GM04504 (cell line): ENCODE measurements at regions not wholly inside any gene's neighbourhood (a gene's known extent, or its start where the extent isn't known, plus 50 kb on each side); places are given as distances from the start of the nearest gene placed in this dataset.
"Not testable (repeated sequence)": the region's sequence is repeated elsewhere in the genome, so short reads cannot be mapped to it uniquely, and the experiment has no call there.

ENCODE experiments used
- DNase-seq: peaks from one replicate; pipeline ENCODE4 v3.0.0-alpha.2; 2012; ENCODE audit warnings: low read depth

GRCh38 chr9:74006935-74007334 is 490.2 kb upstream of the RORB start:
- no peak for DNase-seq

- no peak for DNase-seq
These were observed 489.3 kb upstream of the RORB start for GRCh38 chr9:74007833-74008232.

GRCh38 chr9:74016004-74016403 is 481.1 kb upstream of the RORB start:
- no peak for DNase-seq

- DNase-seq = peak; percentile 5
These were observed 471.7 kb upstream of the RORB start for GRCh38 chr9:74025402-74025925.

- DNase-seq = no peak
These were observed 464.7 kb upstream of the RORB start for GRCh38 chr9:74032421-74032820.

GRCh38 chr9:74035786-74036185 is 461.3 kb upstream of the RORB start:
- DNase-seq = no peak

- DNase-seq = no peak
These were observed 460.4 kb upstream of the RORB start for GRCh38 chr9:74036549-74037231.

- no peak for DNase-seq
These were observed 459.9 kb upstream of the RORB start for GRCh38 chr9:74037274-74037673.

- no peak for DNase-seq
These were observed 455.5 kb upstream of the RORB start for GRCh38 chr9:74041588-74041987.

- no peak for DNase-seq
These were observed 452.3 kb upstream of the RORB start for GRCh38 chr9:74044844-74045243.

GRCh38 chr9:74056023-74056422 is 441.1 kb upstream of the RORB start:
- no peak for DNase-seq

- DNase-seq = not testable (repeated sequence)
These were observed 440.1 kb upstream of the RORB start for GRCh38 chr9:74057051-74057450.

- no peak for DNase-seq
These were observed 432.4 kb upstream of the RORB start for GRCh38 chr9:74064702-74065101.

GRCh38 chr9:74066128-74066527 is 431.0 kb upstream of the RORB start:
- no peak for DNase-seq

- DNase-seq = no peak
These were observed 430.5 kb upstream of the RORB start for GRCh38 chr9:74066605-74067004.

GRCh38 chr9:74071502-74071901 is 425.6 kb upstream of the RORB start:
- DNase-seq = no peak

- no peak for DNase-seq
These were observed 423.2 kb upstream of the RORB start for GRCh38 chr9:74073897-74074296.

- DNase-seq = no peak
These were observed 418.5 kb upstream of the RORB start for GRCh38 chr9:74078647-74079046.

GRCh38 chr9:74080652-74081051 is 416.5 kb upstream of the RORB start:
- DNase-seq = not testable (repeated sequence)

GRCh38 chr9:74083681-74084433 is 413.3 kb upstream of the RORB start:
- no peak for DNase-seq

- not testable (repeated sequence) for DNase-seq
These were observed 411.6 kb upstream of the RORB start for GRCh38 chr9:74085384-74086037.

- DNase-seq = not testable (repeated sequence)
These were observed 406.2 kb upstream of the RORB start for GRCh38 chr9:74090921-74091320.

GRCh38 chr9:74092491-74092834 is 404.7 kb upstream of the RORB start:
- DNase-seq = no peak
